ENCODE measurements at regions not wholly inside any gene's neighbourhood (a gene's known extent, or its start where the extent isn't known, plus 50 kb on each side); places are given as distances from the start of the nearest gene placed in this dataset.

GRCh38 chr5:163993126-163993525 lies 487.7 kb downstream of the MAT2B start:
- Mint-ChIP-seq H3K27ac (no peak overlapping the region), H3K27me3 (ENCODE audit: low read depth) (no peaks in the 10 kb centered on the region), H3K9me3 (ENCODE audit: insufficient read depth) (peaks cover 7% of the 10 kb centered on the region), H3K4me3 (no peak overlapping the region), H3K36me3 (ENCODE audit: low read depth) (no peaks in the 10 kb centered on the region), H3K4me1 (ENCODE audit: low read depth) (no peaks in the 10 kb centered on the region)
- DNase-seq: no peak
- ChIA-PET POLR2A (no interaction called here), CTCF (no interaction called here)
- ATAC-seq: no peak

DNA sequence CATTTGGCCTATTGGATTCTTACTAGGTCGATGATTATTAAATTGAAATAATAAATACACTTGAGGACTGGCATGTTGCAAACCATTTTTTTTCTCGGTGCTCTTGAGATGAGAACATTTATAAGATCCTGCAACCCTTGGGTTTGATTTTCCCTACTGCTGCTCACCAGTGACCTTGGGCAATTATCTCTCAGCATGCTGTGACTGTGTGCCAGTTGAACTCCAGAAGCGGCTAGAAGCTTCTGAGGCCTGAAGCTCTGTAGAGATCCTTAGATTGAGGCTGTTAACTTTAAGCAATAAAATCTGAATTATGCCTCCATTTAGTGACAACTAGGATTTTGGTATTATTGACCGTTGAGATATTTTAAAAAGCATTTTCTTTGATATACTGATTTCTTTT lies 489.8 kb downstream of the MAT2B start:
- DNase-seq: no peak
- POLR2A ChIA-PET: no interaction called here
- CTCF ChIA-PET: no interaction called here
- no peaks in the 10 kb centered on the region for H3K4me1 Mint-ChIP-seq (ENCODE audit: low read depth)
- H3K36me3 Mint-ChIP-seq (ENCODE audit: low read depth): no peaks in the 10 kb centered on the region
- H3K27ac Mint-ChIP-seq: no peak overlapping the region
- H3K27me3 Mint-ChIP-seq (ENCODE audit: low read depth): no peaks in the 10 kb centered on the region
- no peak overlapping the region for H3K4me3 Mint-ChIP-seq
- no peak for ATAC-seq
- peaks cover 7% of the 10 kb centered on the region for H3K9me3 Mint-ChIP-seq (ENCODE audit: insufficient read depth)

GRCh38 chr5:163997965-163998364 lies 492.5 kb downstream of the MAT2B start:
- no peak overlapping the region for H3K4me3 Mint-ChIP-seq
- DNase-seq (no peak), ATAC-seq (no peak)
- ChIA-PET CTCF (no interaction called here), POLR2A (no interaction called here)
- H3K4me1 Mint-ChIP-seq (ENCODE audit: low read depth): no peaks in the 10 kb centered on the region
- peaks cover 7% of the 10 kb centered on the region for H3K9me3 Mint-ChIP-seq (ENCODE audit: insufficient read depth)
- no peak overlapping the region for H3K27ac Mint-ChIP-seq
- H3K27me3 Mint-ChIP-seq (ENCODE audit: low read depth): no peaks in the 10 kb centered on the region
- H3K36me3 Mint-ChIP-seq (ENCODE audit: low read depth): no peaks in the 10 kb centered on the region

DNA sequence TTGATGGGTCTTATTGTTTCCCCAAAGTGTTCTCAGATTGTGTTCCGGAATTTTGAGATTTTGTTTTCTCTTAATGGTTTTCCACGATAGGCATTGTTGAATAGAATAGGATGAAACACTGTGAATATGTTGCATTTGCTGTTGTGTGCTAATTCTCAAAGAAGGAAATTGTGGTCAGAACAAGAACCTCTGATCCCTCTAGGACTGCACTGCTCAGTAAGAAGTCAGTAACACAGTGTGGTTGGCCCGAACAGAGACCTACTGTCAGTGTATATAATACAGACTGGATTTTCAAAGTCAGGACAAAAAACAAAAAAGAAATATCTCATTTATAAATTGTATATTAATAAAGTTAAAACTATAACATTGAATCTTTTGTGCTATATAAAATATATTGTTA lies 494.8 kb downstream of the MAT2B start:
- POLR2A ChIA-PET: no interaction called here
- Mint-ChIP-seq H3K9me3 (ENCODE audit: insufficient read depth) (peaks cover 7% of the 10 kb centered on the region), H3K4me3 (no peak overlapping the region), H3K36me3 (ENCODE audit: low read depth) (no peaks in the 10 kb centered on the region), H3K4me1 (ENCODE audit: low read depth) (no peaks in the 10 kb centered on the region), H3K27me3 (ENCODE audit: low read depth) (no peaks in the 10 kb centered on the region), H3K27ac (no peak overlapping the region)
- CTCF ChIA-PET: no interaction called here
- DNase-seq (no peak), ATAC-seq (no peak)

- CTCF ChIA-PET: no interaction called here
Measured at GRCh38 chr5:164000819-164001218, 495.4 kb downstream of the MAT2B start.

DNA sequence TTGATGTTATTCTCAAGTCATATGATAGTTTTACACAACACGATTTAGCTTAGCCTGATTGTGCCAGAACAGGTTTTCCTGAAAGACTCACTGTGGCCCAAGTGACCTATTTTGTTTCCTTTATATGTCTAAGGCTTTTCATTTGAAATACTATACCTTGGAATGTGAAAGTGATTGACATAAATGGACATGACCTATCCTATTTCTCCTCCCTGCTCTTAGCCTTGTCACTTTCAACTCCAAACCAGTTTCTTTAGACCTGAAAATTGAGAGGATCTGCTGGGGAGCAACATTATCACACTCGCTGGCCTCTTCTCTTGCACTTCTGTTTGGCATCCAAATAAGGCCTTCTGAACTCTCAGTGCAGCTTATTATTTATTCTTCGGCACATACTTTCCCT lies 496.8 kb downstream of the MAT2B start:
- Mint-ChIP-seq H3K27ac (no peak overlapping the region), H3K27me3 (ENCODE audit: low read depth) (no peaks in the 10 kb centered on the region), H3K4me1 (ENCODE audit: low read depth) (no peaks in the 10 kb centered on the region), H3K9me3 (ENCODE audit: insufficient read depth) (peaks cover 3% of the 10 kb centered on the region), H3K36me3 (ENCODE audit: low read depth) (no peaks in the 10 kb centered on the region), H3K4me3 (no peak overlapping the region)
- DNase-seq (no peak), ATAC-seq (no peak)
- ChIA-PET POLR2A (no interaction called here), CTCF (no interaction called here)

More at GRCh38 chr5:164000819-164001218, 495.4 kb downstream of the MAT2B start:
- no peak for ATAC-seq
- POLR2A ChIA-PET: no interaction called here
- Mint-ChIP-seq H3K9me3 (ENCODE audit: insufficient read depth) (peaks cover 7% of the 10 kb centered on the region), H3K4me1 (ENCODE audit: low read depth) (no peaks in the 10 kb centered on the region), H3K27ac (no peak overlapping the region), H3K27me3 (ENCODE audit: low read depth) (no peaks in the 10 kb centered on the region), H3K4me3 (no peak overlapping the region), H3K36me3 (ENCODE audit: low read depth) (no peaks in the 10 kb centered on the region)
- DNase-seq: no peak

- H3K27me3 Mint-ChIP-seq (ENCODE audit: low read depth): no peaks in the 10 kb centered on the region
- no peaks in the 10 kb centered on the region for H3K36me3 Mint-ChIP-seq (ENCODE audit: low read depth)
- ChIA-PET CTCF (no interaction called here), POLR2A (no interaction called here)
- H3K4me1 Mint-ChIP-seq (ENCODE audit: low read depth): no peaks in the 10 kb centered on the region
- DNase-seq (no peak), ATAC-seq (no peak)
- no peaks in the 10 kb centered on the region for H3K9me3 Mint-ChIP-seq (ENCODE audit: insufficient read depth)
- H3K27ac Mint-ChIP-seq: no peak overlapping the region
- no peak overlapping the region for H3K4me3 Mint-ChIP-seq
Measured at GRCh38 chr5:164002628-164003027, 497.2 kb downstream of the MAT2B start.

- no peak overlapping the region for H3K4me3 Mint-ChIP-seq
- no peaks in the 10 kb centered on the region for H3K27me3 Mint-ChIP-seq (ENCODE audit: low read depth)
- no peak overlapping the region for H3K27ac Mint-ChIP-seq
- ATAC-seq (no peak), DNase-seq (no peak)
- H3K4me1 Mint-ChIP-seq (ENCODE audit: low read depth): no peaks in the 10 kb centered on the region
- ChIA-PET POLR2A (no interaction called here), CTCF (no interaction called here)
- H3K36me3 Mint-ChIP-seq (ENCODE audit: low read depth): no peaks in the 10 kb centered on the region
- no peaks in the 10 kb centered on the region for H3K9me3 Mint-ChIP-seq (ENCODE audit: insufficient read depth)
Measured at GRCh38 chr5:164005071-164005470, 499.7 kb downstream of the MAT2B start.

GRCh38 chr5:164007064-164007463 lies 501.6 kb downstream of the MAT2B start:
- no peak overlapping the region for H3K27ac Mint-ChIP-seq
- POLR2A ChIA-PET: interaction anchor here (0.6 kb wide), 1 partner anchor 1078 kb away, joined by 3 read pairs; no protein-coding TSS in a partner anchor
- H3K9me3 Mint-ChIP-seq (ENCODE audit: insufficient read depth): no peaks in the 10 kb centered on the region
- CTCF ChIA-PET: no interaction called here
- no peaks in the 10 kb centered on the region for H3K4me1 Mint-ChIP-seq (ENCODE audit: low read depth)
- no peak for DNase-seq
- H3K36me3 Mint-ChIP-seq (ENCODE audit: low read depth): no peaks in the 10 kb centered on the region
- no peak overlapping the region for H3K4me3 Mint-ChIP-seq
- ATAC-seq: no peak
- H3K27me3 Mint-ChIP-seq (ENCODE audit: low read depth): no peaks in the 10 kb centered on the region

DNA sequence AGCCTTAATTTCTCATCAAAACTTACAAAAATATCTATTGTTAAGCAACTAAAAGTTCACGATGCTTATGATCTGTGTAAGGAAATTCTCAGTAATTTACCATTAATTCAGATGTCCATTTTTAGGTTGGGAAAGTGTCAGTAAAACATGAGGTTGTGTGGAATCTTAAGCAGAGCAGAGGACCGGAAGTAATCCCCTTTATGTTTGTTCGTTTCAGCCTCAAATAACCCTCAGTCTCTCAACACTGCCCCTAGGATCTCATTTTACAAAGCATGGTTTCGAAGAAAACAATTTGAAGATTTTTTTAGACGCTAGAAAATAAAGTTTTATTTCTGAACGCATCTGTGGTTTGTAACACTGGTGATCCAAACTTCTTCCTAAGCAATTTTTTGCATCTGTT lies 504.2 kb downstream of the MAT2B start:
- CTCF ChIA-PET: no interaction called here
- Mint-ChIP-seq H3K4me1 (ENCODE audit: low read depth) (no peaks in the 10 kb centered on the region), H3K9me3 (ENCODE audit: insufficient read depth) (no peaks in the 10 kb centered on the region), H3K27me3 (ENCODE audit: low read depth) (no peaks in the 10 kb centered on the region), H3K4me3 (no peak overlapping the region), H3K27ac (no peak overlapping the region), H3K36me3 (ENCODE audit: low read depth) (no peaks in the 10 kb centered on the region)
- DNase-seq: no peak
- POLR2A ChIA-PET: no interaction called here
- no peak for ATAC-seq

DNA sequence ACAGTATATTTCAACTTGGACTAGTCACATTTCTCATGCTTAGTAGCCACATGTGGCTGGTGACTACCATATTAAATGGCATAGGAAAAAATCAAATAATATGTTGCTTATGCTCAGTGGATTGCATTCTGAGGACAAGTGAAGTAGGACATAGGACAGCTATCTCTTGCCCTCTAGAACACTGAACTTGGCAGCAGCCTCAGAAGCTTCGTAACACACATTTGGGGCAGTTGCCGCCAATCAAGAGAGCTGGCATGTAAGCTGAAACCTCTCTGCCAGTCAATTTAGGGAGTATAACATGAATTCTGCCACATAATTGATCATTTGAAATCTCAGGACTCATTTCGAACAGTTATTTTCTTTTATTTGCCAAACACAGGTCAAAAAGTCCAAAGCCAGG lies 505.5 kb downstream of the MAT2B start:
- H3K36me3 Mint-ChIP-seq (ENCODE audit: low read depth): no peaks in the 10 kb centered on the region
- H3K27ac Mint-ChIP-seq: no peak overlapping the region
- no peak for ATAC-seq
- no peak overlapping the region for H3K4me3 Mint-ChIP-seq
- DNase-seq: no peak
- H3K27me3 Mint-ChIP-seq (ENCODE audit: low read depth): no peaks in the 10 kb centered on the region
- H3K4me1 Mint-ChIP-seq (ENCODE audit: low read depth): no peaks in the 10 kb centered on the region
- no peaks in the 10 kb centered on the region for H3K9me3 Mint-ChIP-seq (ENCODE audit: insufficient read depth)
- CTCF ChIA-PET: no interaction called here
- POLR2A ChIA-PET: no interaction called here

DNA sequence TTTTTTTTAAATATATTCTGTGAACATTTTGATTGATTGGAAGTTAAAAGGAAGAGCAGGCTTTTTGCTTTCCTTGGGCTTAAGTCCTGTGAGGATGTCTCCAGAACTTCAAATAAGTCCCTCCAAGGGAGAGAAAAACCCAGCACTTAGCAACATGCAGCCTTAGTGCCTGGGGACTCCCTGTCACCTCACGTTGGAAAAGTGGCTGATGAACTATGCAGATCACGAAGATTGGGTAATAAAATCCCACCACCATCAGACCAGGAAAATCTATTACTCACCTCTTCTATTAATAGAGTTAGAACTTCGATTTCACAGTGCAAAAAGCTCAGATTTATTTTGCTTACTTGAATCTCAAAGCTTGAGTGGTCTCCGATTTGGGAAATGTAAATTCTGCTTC lies 507.0 kb downstream of the MAT2B start:
- DNase-seq (no peak), ATAC-seq (no peak)
- Mint-ChIP-seq H3K4me1 (ENCODE audit: low read depth) (no peaks in the 10 kb centered on the region), H3K27ac (no peak overlapping the region), H3K4me3 (no peak overlapping the region), H3K36me3 (ENCODE audit: low read depth) (no peaks in the 10 kb centered on the region), H3K27me3 (ENCODE audit: low read depth) (no peaks in the 10 kb centered on the region), H3K9me3 (ENCODE audit: insufficient read depth) (no peaks in the 10 kb centered on the region)
- ChIA-PET POLR2A (no interaction called here), CTCF (interaction anchor here (0.7 to 1.0 kb wide), 4 partner anchors 8 to 958 kb away, joined by 3 to 8 read pairs (median 4); no protein-coding TSS in a partner anchor)

GRCh38 chr5:164013077-164013670 lies 507.8 kb downstream of the MAT2B start:
- Mint-ChIP-seq H3K27ac (no peak overlapping the region), H3K27me3 (ENCODE audit: low read depth) (no peaks in the 10 kb centered on the region), H3K4me1 (ENCODE audit: low read depth) (no peaks in the 10 kb centered on the region), H3K36me3 (ENCODE audit: low read depth) (no peaks in the 10 kb centered on the region), H3K4me3 (no peak overlapping the region), H3K9me3 (ENCODE audit: insufficient read depth) (no peaks in the 10 kb centered on the region)
- DNase-seq (peak; percentile 51), ATAC-seq (no peak)
- CTCF ChIA-PET: interaction anchor here (0.7 to 1.0 kb wide), 5 partner anchors 9 to 957 kb away, joined by 3 to 8 read pairs (median 4); no protein-coding TSS in a partner anchor
- POLR2A ChIA-PET: no interaction called here

Data from activated CD8-positive, alpha-beta T cell treated with anti-CD3 and anti-CD28 coated beads, Interleukin-2, amount 10 ng/mL, durations not matched to agents 7 days and 5 days (primary cell).